GM12872 (cell line): ENCODE measurements at regions not wholly inside any gene's neighbourhood (a gene's known extent, or its start where the extent isn't known, plus 50 kb on each side); places are given as distances from the start of the nearest gene placed in this dataset.

Experiments used
- TF ChIP-seq, protein P1 (sequence below): IDR thresholded peaks from 3 replicates; pipeline ENCODE4 v1.5.1; 2011; ENCODE audit warnings: low read depth, mild to moderate bottlenecking, low read length, moderate library complexity; ENCODE audit not compliant: insufficient read depth

DNA sequence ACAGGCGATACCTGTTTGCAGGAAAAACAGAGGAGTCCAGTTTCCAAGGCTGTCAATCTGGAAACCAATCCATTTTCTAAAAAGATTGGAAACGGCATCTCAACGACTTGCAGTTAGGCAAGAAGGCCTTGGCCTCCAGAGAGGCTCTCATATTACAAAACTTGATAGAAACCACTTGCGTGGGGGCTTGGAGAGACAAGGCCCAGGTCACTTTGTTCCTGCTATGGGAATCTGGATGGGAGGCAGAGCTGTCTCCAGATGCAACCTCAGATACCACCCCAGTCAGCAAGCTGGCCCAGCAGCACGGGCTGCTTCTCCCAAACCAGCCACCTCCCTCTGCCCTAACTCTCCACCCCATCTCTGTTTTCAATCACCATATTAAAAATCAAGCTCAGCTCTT, 298.8 kb downstream of the TNS1 start:
- TF ChIP-seq, protein P1, sequence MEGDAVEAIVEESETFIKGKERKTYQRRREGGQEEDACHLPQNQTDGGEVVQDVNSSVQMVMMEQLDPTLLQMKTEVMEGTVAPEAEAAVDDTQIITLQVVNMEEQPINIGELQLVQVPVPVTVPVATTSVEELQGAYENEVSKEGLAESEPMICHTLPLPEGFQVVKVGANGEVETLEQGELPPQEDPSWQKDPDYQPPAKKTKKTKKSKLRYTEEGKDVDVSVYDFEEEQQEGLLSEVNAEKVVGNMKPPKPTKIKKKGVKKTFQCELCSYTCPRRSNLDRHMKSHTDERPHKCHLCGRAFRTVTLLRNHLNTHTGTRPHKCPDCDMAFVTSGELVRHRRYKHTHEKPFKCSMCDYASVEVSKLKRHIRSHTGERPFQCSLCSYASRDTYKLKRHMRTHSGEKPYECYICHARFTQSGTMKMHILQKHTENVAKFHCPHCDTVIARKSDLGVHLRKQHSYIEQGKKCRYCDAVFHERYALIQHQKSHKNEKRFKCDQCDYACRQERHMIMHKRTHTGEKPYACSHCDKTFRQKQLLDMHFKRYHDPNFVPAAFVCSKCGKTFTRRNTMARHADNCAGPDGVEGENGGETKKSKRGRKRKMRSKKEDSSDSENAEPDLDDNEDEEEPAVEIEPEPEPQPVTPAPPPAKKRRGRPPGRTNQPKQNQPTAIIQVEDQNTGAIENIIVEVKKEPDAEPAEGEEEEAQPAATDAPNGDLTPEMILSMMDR = no peak

DNA sequence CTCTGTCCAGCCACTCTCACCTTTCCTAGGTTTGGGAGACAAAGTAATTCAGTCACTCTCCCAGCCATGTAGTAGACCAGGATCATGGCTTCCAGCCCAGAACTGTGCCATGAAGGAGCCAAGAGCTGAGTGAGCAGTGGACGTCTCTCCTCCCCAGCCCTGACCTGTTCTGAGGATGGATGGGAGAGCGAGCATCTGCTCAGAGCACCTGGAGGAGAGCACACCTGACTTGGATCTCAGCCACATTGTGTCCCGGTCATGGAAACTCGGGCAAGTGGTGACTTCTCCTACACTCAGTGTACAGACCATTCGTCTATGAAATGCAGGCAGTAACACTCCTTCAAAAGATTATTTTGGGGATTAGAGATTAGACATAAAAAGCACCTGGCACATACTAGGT, 299.7 kb downstream of the TNS1 start:
- TF ChIP-seq, protein P1 = no peak

DNA sequence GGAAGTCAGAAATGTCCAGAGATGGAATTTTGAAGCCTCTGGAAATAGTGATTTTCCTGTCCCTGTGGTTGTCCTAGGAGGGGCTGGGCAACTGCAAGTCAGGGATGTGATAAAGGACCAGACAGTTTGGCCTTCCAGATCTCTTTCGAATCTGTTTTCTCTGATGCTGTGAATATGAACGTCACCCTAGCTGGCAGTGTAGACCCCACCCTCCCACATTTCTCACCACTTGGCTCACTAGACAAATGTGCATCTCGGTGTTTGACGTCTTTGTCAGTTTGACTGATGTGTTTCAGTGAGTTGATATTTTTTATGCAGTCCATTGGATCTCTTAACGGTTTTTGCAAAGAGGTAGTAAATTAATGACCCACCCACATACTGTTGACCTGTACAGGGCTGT, 301.2 kb downstream of the TNS1 start:
- TF ChIP-seq, protein P1 = no peak

DNA sequence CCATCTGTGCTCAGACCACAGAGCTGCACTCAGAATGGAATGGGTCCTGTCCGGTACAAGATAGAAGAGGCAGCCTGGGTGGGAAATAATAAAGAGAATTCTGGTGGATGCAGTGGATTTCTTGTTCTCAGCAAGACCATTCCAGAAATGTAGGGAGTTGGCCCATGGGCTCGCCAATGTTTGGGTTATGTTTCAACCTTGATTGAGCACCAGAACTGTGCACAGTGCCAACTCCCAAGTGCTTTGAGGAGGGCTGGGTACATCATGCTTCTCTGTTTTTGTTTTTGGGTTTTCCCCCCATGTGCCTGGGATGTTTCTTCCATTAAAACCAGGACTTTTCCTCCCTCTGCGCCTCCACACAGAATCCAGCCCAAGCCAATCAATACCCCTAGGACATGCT, 304.1 kb downstream of the TNS1 start:
- TF ChIP-seq, protein P1 = no peak

DNA sequence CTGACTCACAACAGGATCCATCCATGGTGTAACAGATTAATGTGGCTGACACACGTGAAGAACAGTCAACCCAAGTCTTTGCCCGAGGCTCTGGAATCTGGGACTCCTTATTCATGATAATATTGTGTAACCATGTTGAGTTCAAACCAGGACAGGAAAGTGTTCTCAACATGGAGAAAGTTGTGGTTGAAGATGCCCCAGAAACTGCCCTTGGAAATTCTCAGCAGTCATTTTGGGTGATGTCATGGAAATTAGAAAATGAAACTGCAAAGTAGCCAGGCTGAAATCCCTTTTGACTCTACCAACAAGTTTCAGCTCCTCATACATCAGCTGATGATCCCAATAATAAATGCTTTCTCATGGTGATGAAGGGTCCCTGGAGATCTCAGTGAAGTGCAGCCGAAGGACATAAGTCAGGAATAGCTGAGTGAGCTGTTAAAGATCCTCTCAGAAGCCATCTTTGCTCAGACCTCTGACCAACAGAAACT, 307.7 kb downstream of the TNS1 start:
- TF ChIP-seq, protein P1 = no peak

DNA sequence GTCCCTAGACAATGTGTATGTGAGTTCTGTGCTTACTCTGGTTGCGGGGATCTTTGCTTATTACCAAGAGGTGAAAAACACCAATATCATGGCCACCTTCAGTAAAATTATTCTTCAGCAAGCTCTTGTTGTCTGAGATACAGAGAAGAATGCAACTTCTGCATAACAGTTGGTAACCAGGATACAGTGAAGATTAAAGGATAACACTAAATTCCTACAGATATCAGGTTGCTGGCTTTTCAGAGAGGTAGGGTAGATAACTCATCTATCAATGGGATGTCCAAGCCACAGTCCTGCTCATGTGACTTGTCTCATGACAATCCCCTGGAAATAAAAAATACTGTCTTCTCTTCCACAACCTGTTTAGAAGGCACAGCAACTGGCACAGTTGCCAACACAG, 308.5 kb downstream of the TNS1 start:
- TF ChIP-seq, protein P1 = no peak

DNA sequence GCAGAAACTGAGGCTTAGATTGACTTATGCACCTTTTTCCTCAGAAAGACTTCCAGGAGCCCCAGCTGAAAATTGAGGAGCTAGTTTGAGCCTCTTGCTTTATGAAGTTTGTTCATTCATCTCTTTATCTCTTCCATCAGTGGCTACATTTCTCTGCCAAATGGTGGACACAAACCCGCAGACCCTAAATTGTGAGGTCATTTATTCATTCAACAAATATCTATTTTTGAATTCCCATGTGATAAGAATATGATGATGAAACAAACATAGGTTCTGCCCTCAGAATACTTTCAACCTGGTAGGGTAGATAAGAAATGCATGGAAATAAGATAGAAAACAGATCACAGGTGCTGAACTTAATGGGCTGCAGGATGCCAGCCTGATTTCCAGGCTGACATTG, 309.4 kb downstream of the TNS1 start:
- TF ChIP-seq, protein P1 = no peak
